ENCODE measurements at regions not wholly inside any gene's neighbourhood (a gene's known extent, or its start where the extent isn't known, plus 50 kb on each side); places are given as distances from the start of the nearest gene placed in this dataset.
"Not testable (repeated sequence)": the region's sequence is repeated elsewhere in the genome, so short reads cannot be mapped to it uniquely, and the experiment has no call there.

GRCh38 chr5:82493221-82493620 is 215.1 kb upstream of the RPS23 start:
- Mint-ChIP-seq H3K27me3 (peaks cover 22% of the 10 kb centered on the region), H3K4me3 (no peak overlapping the region), H3K4me1 (no peaks in the 10 kb centered on the region), H3K9me3 (no peaks in the 10 kb centered on the region), H3K36me3 (ENCODE audit: insufficient read depth) (peaks cover 1% of the 10 kb centered on the region), H3K27ac (ENCODE audit: low read depth) (no peak overlapping the region)
- no peak for ATAC-seq (replicated peaks; ENCODE audit: extremely low read depth, poor library complexity, severe bottlenecking)
- no peak for DNase-seq (ENCODE audit: low spot score in 2 of 2)

GRCh38 chr5:82491397-82491796 is 213.2 kb upstream of the RPS23 start:
- peaks cover 22% of the 10 kb centered on the region for H3K27me3 Mint-ChIP-seq
- no peaks in the 10 kb centered on the region for H3K4me1 Mint-ChIP-seq
- no peak overlapping the region for H3K4me3 Mint-ChIP-seq
- DNase-seq (ENCODE audit: low spot score in 2 of 2), result no peak
- H3K27ac Mint-ChIP-seq (ENCODE audit: low read depth), result no peak overlapping the region
- no peaks in the 10 kb centered on the region for H3K9me3 Mint-ChIP-seq
- ATAC-seq (replicated peaks; ENCODE audit: extremely low read depth, poor library complexity, severe bottlenecking), result no peak
- H3K36me3 Mint-ChIP-seq (ENCODE audit: insufficient read depth), result peaks cover 1% of the 10 kb centered on the region

- peaks cover 1% of the 10 kb centered on the region for H3K36me3 Mint-ChIP-seq (ENCODE audit: insufficient read depth)
- H3K4me1 Mint-ChIP-seq, result no peaks in the 10 kb centered on the region
- no peak overlapping the region for H3K4me3 Mint-ChIP-seq
- no peak for DNase-seq (ENCODE audit: low spot score in 2 of 2)
- ATAC-seq (replicated peaks; ENCODE audit: extremely low read depth, poor library complexity, severe bottlenecking), result no peak
- H3K27me3 Mint-ChIP-seq, result peaks cover 16% of the 10 kb centered on the region
- H3K27ac Mint-ChIP-seq (ENCODE audit: low read depth), result no peak overlapping the region
- H3K9me3 Mint-ChIP-seq, result no peaks in the 10 kb centered on the region
Observed at GRCh38 chr5:82489683-82490082, 211.5 kb upstream of the RPS23 start.

GRCh38 chr5:82487131-82487530 is 209.0 kb upstream of the RPS23 start:
- DNase-seq (ENCODE audit: low spot score in 2 of 2), result no peak
- no peak for ATAC-seq (replicated peaks; ENCODE audit: extremely low read depth, poor library complexity, severe bottlenecking)
- peaks cover 4% of the 10 kb centered on the region for H3K27me3 Mint-ChIP-seq
- no peaks in the 10 kb centered on the region for H3K4me1 Mint-ChIP-seq
- no peak overlapping the region for H3K4me3 Mint-ChIP-seq
- no peak overlapping the region for H3K27ac Mint-ChIP-seq (ENCODE audit: low read depth)
- no peaks in the 10 kb centered on the region for H3K9me3 Mint-ChIP-seq
- no peaks in the 10 kb centered on the region for H3K36me3 Mint-ChIP-seq (ENCODE audit: insufficient read depth)

- Mint-ChIP-seq H3K36me3 (ENCODE audit: insufficient read depth) (no peaks in the 10 kb centered on the region), H3K4me1 (no peaks in the 10 kb centered on the region)
Observed at GRCh38 chr5:82480331-82480730, 202.2 kb upstream of the RPS23 start.

GRCh38 chr5:82476155-82476554 is 198.0 kb upstream of the RPS23 start:
- H3K36me3 Mint-ChIP-seq (ENCODE audit: insufficient read depth), result no peaks in the 10 kb centered on the region
- DNase-seq (ENCODE audit: low spot score in 2 of 2) (no peak), ATAC-seq (replicated peaks; ENCODE audit: extremely low read depth, poor library complexity, severe bottlenecking) (no peak)
- H3K4me1 Mint-ChIP-seq, result no peaks in the 10 kb centered on the region
- H3K4me3 Mint-ChIP-seq, result no peak overlapping the region
- H3K27me3 Mint-ChIP-seq, result no peaks in the 10 kb centered on the region
- no peaks in the 10 kb centered on the region for H3K9me3 Mint-ChIP-seq
- H3K27ac Mint-ChIP-seq (ENCODE audit: low read depth), result no peak overlapping the region

More at GRCh38 chr5:82480331-82480730, 202.2 kb upstream of the RPS23 start:
- Mint-ChIP-seq H3K4me3 (no peak overlapping the region), H3K27ac (ENCODE audit: low read depth) (no peak overlapping the region), H3K9me3 (no peaks in the 10 kb centered on the region), H3K27me3 (no peaks in the 10 kb centered on the region)
- DNase-seq (ENCODE audit: low spot score in 2 of 2) (no peak), ATAC-seq (replicated peaks; ENCODE audit: extremely low read depth, poor library complexity, severe bottlenecking) (no peak)

GRCh38 chr5:82473262-82473661 is 195.1 kb upstream of the RPS23 start:
- no peaks in the 10 kb centered on the region for H3K9me3 Mint-ChIP-seq
- H3K36me3 Mint-ChIP-seq (ENCODE audit: insufficient read depth), result no peaks in the 10 kb centered on the region
- no peaks in the 10 kb centered on the region for H3K27me3 Mint-ChIP-seq
- no peak overlapping the region for H3K4me3 Mint-ChIP-seq
- H3K27ac Mint-ChIP-seq (ENCODE audit: low read depth), result no peak overlapping the region
- no peak for DNase-seq (ENCODE audit: low spot score in 2 of 2)
- no peak for ATAC-seq (replicated peaks; ENCODE audit: extremely low read depth, poor library complexity, severe bottlenecking)
- no peaks in the 10 kb centered on the region for H3K4me1 Mint-ChIP-seq

- H3K36me3 Mint-ChIP-seq (ENCODE audit: insufficient read depth), result no peaks in the 10 kb centered on the region
- no peaks in the 10 kb centered on the region for H3K27me3 Mint-ChIP-seq
- H3K4me1 Mint-ChIP-seq, result no peaks in the 10 kb centered on the region
- H3K27ac Mint-ChIP-seq (ENCODE audit: low read depth), result no peak overlapping the region
- no peaks in the 10 kb centered on the region for H3K9me3 Mint-ChIP-seq
- H3K4me3 Mint-ChIP-seq, result no peak overlapping the region
- ATAC-seq (replicated peaks; ENCODE audit: extremely low read depth, poor library complexity, severe bottlenecking) (no peak), DNase-seq (ENCODE audit: low spot score in 2 of 2) (no peak)
Observed at GRCh38 chr5:82470185-82470994, 192.2 kb upstream of the RPS23 start.

- Mint-ChIP-seq H3K27ac (ENCODE audit: low read depth) (no peak overlapping the region), H3K4me1 (no peaks in the 10 kb centered on the region), H3K27me3 (no peaks in the 10 kb centered on the region), H3K9me3 (no peaks in the 10 kb centered on the region), H3K36me3 (ENCODE audit: insufficient read depth) (no peaks in the 10 kb centered on the region), H3K4me3 (no peak overlapping the region)
- ATAC-seq (replicated peaks; ENCODE audit: extremely low read depth, poor library complexity, severe bottlenecking), result no peak
- DNase-seq (ENCODE audit: low spot score in 2 of 2), result no peak
Observed at GRCh38 chr5:82466986-82467561, 188.9 kb upstream of the RPS23 start.

- ATAC-seq (replicated peaks; ENCODE audit: extremely low read depth, poor library complexity, severe bottlenecking) (no peak), DNase-seq (ENCODE audit: low spot score in 2 of 2) (no peak)
- Mint-ChIP-seq H3K27ac (ENCODE audit: low read depth) (no peak overlapping the region), H3K4me3 (no peak overlapping the region), H3K4me1 (no peaks in the 10 kb centered on the region), H3K27me3 (no peaks in the 10 kb centered on the region), H3K9me3 (peaks cover 6% of the 10 kb centered on the region), H3K36me3 (ENCODE audit: insufficient read depth) (no peaks in the 10 kb centered on the region)
Observed at GRCh38 chr5:82465235-82465634, 187.1 kb upstream of the RPS23 start.

- Mint-ChIP-seq H3K9me3 (peaks cover 14% of the 10 kb centered on the region), H3K27ac (ENCODE audit: low read depth) (no peak overlapping the region), H3K4me1 (no peaks in the 10 kb centered on the region), H3K4me3 (no peak overlapping the region), H3K36me3 (ENCODE audit: insufficient read depth) (no peaks in the 10 kb centered on the region), H3K27me3 (no peaks in the 10 kb centered on the region)
- DNase-seq (ENCODE audit: low spot score in 2 of 2), result no peak
- no peak for ATAC-seq (replicated peaks; ENCODE audit: extremely low read depth, poor library complexity, severe bottlenecking)
Observed at GRCh38 chr5:82459626-82460025, 181.5 kb upstream of the RPS23 start.

GRCh38 chr5:82455317-82455716 is 177.2 kb upstream of the RPS23 start:
- not testable (repeated sequence) for H3K27ac Mint-ChIP-seq (ENCODE audit: low read depth); H3K9me3 Mint-ChIP-seq; ATAC-seq (replicated peaks; ENCODE audit: extremely low read depth, poor library complexity, severe bottlenecking); H3K4me1 Mint-ChIP-seq; H3K27me3 Mint-ChIP-seq; H3K36me3 Mint-ChIP-seq (ENCODE audit: insufficient read depth); H3K4me3 Mint-ChIP-seq; DNase-seq (ENCODE audit: low spot score in 2 of 2)

GRCh38 chr5:82448374-82448773 is 170.2 kb upstream of the RPS23 start:
- no peak overlapping the region for H3K4me3 Mint-ChIP-seq
- DNase-seq (ENCODE audit: low spot score in 2 of 2) (no peak), ATAC-seq (replicated peaks; ENCODE audit: extremely low read depth, poor library complexity, severe bottlenecking) (no peak)
- no peaks in the 10 kb centered on the region for H3K36me3 Mint-ChIP-seq (ENCODE audit: insufficient read depth)
- H3K4me1 Mint-ChIP-seq, result no peaks in the 10 kb centered on the region
- no peak overlapping the region for H3K27ac Mint-ChIP-seq (ENCODE audit: low read depth)
- H3K27me3 Mint-ChIP-seq, result no peaks in the 10 kb centered on the region
- H3K9me3 Mint-ChIP-seq, result no peaks in the 10 kb centered on the region

Measured in central memory CD8-positive, alpha-beta T cell (primary cell).